PFSK-1 (cell line): ENCODE measurements at regions not wholly inside any gene's neighbourhood (a gene's known extent, or its start where the extent isn't known, plus 50 kb on each side); places are given as distances from the start of the nearest gene placed in this dataset.

Source experiments
- FOXP2 ChIP-seq: optimal IDR thresholded peaks from 2 replicates; pipeline ENCODE3; 2011; ENCODE audit warnings: borderline replicate concordance, control low read depth, inconsistent platforms; ENCODE audit not compliant: insufficient read depth; ENCODE audit errors: extremely low read length, extremely low read depth
- POLR2AphosphoS5 ChIP-seq: IDR thresholded peaks from 2 replicates; pipeline ENCODE4 v1.6.1; 2012; ENCODE audit warnings: low read depth, mild to moderate bottlenecking, control low read depth, low read length, moderate library complexity
- REST ChIP-seq, 2 experiments: IDR thresholded peaks; 2 replicates each; pipeline versions ENCODE4 v1.6.1 to v1.8.0; 2011 to 2012; ENCODE audit warnings: low read depth in 2 of 2, low read length in 2 of 2, control low read depth in 1 of 2, inconsistent platforms in 1 of 2, mild to moderate bottlenecking in 1 of 2, moderate library complexity in 1 of 2; ENCODE audit not compliant: insufficient read depth in 1 of 2
- SIN3A ChIP-seq: IDR thresholded peaks from 2 replicates; pipeline ENCODE4 v1.6.1; 2012; ENCODE audit warnings: mild to moderate bottlenecking, low read length, moderate library complexity, borderline replicate concordance; ENCODE audit not compliant: insufficient read depth
- TAF1 ChIP-seq: IDR thresholded peaks from 2 replicates; pipeline ENCODE4 v1.6.1; 2012; ENCODE audit warnings: low read length, control low read depth, borderline replicate concordance; ENCODE audit not compliant: insufficient read depth

GRCh38 chr9:99447951-99448350 is 225.9 kb downstream of the SEC61B start:
- no peak for TF ChIP-seq POLR2AphosphoS5
- no peak for TF ChIP-seq SIN3A
- no peak for TF ChIP-seq TAF1
- TF ChIP-seq REST (IDR thresholded peaks at IDR 0.05; ENCODE audit: insufficient read depth in 1 of 2, low read depth in 2 of 2, low read length in 2 of 2): no peak
- no peak for TF ChIP-seq FOXP2
